Eye (tissue), 1 donor: ENCODE measurements at regions not wholly inside any gene's neighbourhood (a gene's known extent, or its start where the extent isn't known, plus 50 kb on each side); places are given as distances from the start of the nearest gene placed in this dataset.
A peak's percentile ranks its signal among the peaks of the same experiment; 100 is the strongest.
"Not testable (repeated sequence)": the region's sequence is repeated elsewhere in the genome, so short reads cannot be mapped to it uniquely, and the experiment has no call there.

Source experiments
- DNase-seq: peaks from one replicate; pipeline ENCODE4 v3.0.0-alpha.2; 2015

DNA sequence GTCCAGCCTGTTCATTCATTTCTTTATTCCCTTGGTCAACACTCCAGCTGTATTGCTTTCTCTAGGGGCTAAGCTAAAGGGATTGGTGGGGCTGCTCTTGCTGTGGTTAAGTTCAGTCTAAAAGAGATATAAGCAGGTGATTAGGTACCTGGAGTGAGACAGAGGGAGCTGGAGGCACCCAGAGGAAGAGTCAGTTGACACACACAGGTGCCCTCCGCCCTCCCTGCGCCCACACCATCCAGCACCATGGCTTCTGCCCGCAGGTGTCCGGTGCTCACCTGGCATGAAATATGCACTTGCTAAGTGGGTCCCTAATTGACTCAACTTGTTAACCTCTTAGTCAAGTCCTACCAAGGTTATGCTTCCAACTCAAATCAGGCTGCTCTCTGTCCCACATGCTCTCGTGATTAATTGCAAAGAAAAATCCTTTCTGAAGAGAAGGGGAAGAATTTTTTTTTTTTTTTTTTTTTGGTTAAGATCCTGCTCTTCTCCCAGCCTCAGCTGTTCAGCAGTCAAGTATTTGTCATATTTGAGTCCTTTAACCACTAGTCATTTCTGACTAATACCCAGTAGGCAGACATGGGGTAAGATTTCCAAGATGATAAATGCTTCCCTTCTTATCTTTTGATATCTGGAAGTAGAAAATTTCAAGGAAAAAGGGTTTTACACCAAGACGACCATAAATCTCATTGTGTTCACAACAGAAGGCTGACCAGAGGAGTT, 199.8 kb upstream of the WSCD1 start:
- DNase-seq = no peak

DNA sequence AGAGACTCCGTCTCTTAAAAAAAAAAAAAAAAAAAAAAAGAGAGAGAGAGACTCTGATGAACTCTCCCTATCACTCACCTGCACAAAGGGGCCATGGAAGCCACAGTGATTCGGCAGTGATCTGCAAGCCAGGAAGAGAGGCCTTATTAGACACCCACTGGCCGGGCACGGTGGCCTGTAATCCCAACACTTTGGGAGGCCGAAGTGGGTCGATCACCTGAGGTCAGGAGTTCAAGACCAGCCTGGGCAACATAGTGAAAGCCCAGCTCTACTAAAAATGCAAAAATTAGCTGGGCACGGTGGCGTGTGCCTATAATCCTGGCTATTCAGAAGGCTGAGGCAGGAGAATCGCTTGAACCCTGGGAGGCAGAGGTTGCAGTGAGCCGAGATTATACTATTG, 198.5 kb upstream of the WSCD1 start:
- DNase-seq = no peak

DNA sequence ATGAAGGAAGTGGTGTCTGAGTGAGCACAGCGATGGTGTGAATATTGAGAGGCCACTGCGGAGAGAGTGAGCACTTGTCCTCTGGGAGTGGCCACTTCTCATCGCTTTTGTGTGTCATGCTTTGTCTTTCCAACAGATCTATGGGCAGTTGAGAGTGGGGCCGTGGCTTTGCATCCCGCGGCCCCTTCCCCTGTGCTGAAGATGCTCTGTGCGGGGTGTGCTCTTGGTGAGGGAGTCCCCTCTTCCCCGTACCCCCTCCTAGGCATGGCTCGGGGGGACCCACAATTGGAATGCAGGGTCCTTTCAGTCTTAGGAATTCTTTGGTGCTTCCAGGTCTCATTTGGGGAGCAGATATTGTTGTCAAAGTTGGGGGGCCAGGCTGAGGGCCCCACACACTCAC, 197.3 kb upstream of the WSCD1 start:
- no peak for DNase-seq

DNA sequence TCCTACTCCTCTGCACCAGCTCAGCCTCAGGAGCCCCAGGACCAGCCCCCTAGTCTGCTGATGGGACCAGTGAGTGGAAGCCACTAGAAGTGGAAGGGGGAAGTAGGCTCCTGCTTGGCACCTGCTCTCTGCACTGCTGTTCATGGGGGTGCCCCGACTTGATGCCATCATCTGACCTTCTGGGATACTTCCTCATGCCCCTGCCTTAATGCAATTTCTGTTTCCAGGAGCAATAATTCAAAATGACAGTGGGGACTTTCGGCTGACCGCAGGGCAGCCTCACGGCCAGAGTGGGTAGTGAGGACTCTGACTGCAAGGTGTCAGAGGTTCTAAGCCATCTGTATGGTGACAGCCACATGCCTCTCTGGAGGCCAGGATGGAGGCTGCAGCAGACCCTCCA, 196.4 kb upstream of the WSCD1 start:
- no peak for DNase-seq

DNA sequence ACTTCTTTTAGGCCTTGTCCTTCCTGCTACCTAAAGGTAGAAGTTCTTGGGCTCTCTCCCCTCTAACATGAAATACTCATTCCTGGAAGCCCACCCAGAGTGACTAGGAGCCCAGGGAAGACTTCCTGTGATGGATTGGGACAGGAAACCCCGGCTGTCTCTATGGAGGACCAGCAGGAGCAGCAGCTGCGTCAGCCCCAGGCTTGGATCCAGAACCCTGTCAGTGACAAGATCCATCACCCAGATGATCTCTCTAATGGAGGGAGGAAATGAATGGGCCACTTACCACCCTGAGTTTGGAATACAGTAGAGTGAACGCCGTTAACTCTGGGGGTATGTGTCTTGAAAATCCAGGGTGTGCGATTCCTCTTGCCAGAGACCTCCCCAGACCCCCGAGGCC, 195.7 kb upstream of the WSCD1 start:
- DNase-seq = no peak

DNA sequence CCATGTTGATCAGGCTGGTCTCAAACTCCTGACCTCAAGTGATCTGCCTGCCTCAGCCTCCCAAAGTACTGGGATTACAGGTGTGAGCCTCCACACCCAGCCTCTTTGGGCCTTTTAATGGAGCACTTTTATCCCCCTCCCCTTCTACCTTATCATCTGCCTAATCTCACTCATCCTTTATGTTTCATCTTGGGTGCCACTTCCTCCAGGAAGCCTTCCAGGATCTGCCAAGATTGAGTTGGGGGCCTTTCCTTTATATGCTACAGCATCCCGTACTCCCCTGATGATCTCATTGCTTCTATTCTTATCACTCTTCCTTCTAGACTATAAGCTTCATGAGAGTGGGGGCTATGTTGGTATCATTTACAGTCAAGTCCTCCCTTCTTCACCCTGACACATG, 192.8 kb upstream of the WSCD1 start:
- DNase-seq = no peak

DNA sequence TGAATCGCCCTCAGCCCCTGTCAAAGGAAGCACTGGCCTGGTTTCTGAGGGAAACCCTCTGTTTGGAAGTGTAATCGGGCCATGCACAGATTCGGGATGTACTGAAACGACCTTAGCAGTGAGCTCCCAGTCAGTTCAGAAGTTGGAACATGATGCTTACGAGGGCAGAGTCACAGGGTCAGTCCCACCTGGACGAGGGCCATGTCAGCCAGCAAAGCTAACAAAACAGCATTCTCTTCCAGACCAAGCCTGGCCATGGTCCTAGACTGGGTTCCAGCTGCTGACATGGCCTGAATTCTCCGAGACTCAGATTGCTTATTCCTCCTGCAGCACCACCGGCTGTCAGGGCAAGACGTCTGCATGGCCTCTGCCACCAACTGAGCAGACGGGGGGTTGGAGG, 192.2 kb upstream of the WSCD1 start:
- DNase-seq = no peak

DNA sequence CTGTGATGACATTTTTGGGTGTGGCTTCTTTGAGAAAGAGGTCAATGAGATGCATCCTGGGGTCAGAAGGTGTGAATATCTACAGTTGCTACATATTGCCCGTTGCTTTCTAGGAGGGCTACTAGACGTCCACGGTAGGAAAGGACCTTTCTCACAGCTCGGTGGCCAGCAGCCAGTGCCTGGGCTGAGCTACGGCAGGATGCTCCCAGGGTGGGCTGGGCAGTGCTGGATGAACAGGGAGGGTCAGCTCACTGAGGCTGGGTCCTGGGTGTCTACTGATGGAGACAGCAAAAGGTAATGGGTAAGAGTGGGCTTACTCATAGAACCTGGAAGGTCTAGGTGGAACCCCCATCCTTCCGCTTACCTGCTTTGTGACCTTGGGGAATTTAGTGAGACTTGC, 188.3 kb upstream of the WSCD1 start:
- DNase-seq = no peak

DNA sequence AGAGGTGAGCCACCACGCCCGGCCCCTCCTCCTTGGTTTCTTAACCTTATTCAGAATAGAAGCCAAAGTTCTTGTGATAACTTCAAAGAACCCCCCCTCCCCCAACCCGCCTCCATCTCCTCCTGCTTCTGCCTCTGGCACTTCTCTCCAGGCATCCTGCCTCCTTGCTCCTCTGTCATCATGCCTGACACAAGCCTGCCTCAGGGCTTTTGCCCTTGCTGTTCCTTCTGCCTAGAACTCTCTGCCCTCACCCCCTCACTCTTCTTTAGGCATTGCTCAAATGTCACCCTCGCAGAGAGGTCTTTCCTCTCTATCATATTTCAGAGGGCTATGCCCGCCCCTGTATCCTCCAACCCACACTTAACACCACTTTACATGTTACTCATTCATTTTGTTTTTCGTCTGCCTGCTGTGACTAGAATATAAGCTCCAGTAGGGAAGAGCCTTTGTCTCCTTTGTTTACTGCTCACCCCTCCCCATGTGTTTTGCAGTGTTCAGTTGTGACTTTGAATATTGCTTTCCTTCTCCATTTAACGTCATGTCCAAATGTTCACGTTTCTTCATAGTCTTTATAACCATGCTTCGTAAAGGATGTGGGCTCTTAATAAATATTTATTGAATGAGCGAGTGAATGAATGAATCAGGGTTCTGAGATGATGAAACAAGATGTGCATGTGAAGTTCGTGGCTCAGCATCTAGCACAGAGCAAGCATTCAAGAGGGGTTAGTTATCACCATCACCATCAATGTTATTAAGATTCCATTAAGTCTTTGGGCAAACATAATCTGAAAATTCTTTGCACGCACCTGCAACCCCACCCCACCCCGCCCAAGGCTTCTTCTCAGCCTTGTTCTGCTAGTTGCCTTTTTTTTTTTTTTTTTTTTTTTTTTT, 186.2 kb upstream of the WSCD1 start:
- no peak for DNase-seq

DNA sequence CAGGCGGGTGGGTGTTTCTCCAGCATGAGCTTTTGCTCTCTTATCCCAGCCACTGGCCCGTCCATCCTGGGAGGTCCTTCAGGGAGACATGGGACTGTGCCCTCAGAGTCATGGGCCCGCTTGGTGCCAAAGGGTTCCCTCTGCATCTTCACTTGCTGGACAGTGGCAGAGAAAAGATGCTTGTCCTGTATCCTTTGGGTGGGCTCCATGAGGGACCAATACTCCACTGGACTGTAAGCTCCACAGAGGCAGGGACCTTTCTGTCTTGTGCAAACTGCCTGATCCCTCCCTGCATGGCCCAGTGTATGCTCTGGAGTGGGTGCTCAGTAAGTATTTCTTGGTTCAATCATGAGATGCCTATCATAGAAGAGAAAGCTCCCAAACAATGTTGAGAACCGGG, 184.8 kb upstream of the WSCD1 start:
- no peak for DNase-seq

DNA sequence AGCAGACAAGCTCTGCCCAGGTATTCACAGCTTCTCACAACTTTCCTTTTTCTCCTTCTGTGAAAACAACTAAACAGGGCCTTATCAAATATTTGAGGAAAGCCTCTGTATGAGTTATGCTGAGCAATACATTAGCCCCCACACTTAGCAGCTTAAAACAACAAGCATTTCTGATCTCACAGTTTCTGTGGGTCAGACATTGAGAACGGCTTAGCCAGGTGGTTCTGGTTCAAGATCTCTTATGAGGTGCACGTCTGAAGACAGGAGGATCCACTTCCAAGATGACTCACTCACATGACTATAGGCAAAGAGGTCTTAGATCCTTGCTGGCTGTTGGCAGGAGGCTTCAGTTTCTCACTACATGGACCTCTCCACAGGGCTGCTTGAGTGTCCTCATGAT, 181.4 kb upstream of the WSCD1 start:
- no peak for DNase-seq

DNA sequence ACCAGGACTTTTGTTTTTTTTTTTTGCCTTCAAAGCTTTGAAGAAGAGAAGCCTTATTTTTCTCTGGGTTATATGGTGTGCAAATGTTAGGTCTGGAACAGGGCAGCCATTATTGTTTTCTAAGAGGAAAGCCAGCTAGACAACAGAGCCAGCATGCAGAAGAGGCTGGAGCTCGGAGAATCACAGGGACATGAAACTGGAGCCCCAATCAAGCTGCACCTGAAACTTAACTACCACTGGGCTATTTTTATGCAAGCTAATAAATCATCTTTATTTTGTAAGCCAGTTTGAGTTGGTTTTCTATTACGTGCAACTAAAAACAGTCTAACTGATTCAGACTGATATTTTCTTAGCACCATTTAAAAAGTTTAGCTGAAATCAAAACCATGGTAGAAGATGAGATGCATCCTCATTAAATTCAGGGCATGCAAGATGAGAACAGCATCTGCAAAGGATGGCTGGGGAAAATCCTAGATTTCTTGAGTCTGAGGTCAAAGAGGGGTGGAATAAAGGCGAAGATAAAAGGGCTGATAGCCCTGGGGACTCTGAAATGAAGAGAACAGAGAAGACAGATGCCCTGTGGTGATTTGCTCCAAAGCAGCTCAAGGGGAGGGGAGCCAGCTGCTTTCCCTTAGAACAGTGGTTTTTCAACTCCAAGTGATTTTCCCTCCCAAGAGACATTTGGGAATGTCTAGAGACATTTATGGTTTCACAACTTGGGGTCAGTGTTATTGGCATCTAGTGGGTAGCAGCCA, 177.1 kb upstream of the WSCD1 start:
- peak; percentile 61 for DNase-seq

DNA sequence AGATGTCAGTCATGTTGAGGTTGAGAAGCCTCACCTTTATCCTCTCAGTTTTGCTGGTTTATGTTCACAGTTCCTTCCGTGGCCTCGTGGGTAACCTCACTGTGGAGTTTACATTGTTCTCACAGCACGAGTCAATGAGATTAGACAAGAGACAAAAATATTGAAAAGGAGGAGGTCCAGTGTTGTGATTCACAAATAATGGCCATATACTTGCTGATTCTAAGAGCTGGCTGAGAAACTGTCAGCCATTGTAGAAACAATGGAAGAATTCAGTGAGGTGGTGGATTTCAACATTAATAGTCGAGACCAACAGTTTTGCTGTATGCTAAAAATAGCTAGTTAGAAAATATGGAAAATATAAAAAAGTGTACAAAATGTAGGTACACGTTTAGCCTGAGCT, 176.4 kb upstream of the WSCD1 start:
- DNase-seq = no peak

DNA sequence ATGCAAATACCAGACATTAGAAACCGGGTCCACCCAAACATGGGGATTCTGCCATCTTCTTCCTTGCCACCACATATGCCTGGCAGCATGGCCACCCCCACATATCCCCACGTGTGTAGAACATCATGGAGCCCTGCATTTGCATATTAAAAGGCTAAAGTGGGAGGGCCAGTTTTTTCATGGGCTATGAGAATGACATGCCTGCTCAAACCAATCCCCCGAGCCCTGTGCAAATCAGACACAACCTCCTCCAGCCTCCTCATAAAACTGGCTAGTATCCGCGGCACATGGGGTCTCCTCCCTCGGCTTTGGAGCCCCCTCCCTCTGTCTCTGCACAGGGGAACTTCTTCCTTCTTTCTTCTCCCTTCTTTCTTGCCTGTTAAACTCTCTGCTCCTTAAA, 174.9 kb upstream of the WSCD1 start:
- no peak for DNase-seq

DNA sequence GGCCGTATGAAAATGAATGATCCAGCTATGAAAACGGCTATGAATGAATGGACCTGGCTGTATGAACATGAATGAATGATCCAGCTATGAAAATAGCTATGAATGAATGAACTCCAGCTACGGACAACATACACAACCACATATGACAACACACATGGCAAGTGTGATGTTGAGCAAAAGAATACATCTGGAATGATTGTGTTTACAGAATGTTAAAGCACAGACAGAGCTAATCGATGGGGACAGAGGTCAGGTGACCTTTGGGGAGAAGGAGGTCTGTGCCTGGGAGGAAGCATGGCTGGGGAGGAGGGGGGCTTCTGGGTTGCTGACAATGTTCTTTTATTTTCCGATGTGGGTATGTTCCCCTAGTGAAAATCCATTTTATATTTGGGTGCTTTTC, 174.0 kb upstream of the WSCD1 start:
- DNase-seq = peak; percentile 47

DNA sequence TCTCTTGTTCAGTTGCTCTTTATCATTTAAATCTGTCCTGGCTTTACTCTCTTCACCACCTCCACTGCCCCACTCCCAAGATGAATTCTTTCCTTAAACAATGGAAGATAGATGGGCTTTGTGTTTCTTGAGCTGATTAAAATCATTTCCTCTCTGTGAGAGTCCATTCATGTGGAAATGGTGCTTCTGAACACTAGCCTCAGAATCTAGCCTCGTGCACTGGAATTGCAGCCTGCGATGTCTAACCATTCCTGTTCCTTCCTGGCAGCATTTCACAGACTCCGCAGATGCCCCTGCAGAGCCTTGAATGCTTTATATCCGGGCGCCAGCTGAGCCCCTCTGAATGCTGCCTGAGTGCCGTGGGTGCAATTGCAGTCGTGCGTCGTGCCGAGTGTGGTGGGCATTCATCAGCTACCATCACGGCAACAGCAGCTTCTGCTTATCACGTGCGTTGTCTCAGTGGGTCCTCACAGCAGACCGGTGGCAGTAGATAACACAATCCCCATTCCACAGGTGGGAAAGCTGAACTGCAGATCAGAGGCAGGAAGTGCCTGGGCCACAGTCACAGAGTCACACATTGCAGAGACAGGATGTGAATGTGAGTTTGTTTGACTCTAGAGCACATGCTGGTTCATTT, 172.8 kb upstream of the WSCD1 start:
- peak; percentile 85 for DNase-seq

DNA sequence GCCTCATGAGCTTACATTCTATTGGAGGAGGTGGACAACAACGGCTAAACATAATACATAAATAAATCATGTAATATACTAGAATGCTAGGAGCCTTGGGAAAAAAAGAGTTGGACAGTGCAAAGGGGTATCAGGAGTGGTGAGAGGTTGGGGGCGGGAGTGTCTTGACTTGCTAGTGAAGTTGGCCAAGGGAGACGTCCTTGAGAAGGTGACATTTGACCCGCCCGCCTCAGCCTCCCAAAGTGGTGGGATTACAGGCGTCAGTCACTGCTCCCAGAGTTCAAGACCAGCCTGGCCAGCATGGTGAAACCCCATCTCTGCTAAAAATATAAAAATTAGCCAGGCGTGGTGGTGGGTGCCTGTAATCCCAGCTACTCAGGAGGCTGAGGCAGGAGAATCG, 172.2 kb upstream of the WSCD1 start:
- not testable (repeated sequence) for DNase-seq

DNA sequence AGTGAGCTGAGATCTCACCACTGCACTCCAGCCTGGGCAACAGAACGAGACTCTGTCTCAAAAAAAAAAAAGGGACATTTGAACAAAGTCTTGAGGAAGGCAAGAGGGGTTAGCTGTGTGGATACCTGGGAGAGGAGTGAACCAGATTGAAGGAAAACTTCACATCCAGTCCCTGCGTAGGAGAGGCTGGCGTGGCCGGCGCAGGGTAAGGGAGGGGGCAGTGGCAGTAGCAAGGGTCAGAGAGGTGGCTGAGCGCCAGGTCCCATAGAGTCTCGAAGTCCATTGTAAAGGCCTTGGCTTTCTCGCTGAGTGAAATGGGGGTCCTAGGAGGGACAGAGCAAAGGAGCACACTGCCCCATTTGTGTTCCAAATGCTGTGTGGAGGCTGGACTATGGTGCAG, 171.8 kb upstream of the WSCD1 start:
- DNase-seq = no peak

DNA sequence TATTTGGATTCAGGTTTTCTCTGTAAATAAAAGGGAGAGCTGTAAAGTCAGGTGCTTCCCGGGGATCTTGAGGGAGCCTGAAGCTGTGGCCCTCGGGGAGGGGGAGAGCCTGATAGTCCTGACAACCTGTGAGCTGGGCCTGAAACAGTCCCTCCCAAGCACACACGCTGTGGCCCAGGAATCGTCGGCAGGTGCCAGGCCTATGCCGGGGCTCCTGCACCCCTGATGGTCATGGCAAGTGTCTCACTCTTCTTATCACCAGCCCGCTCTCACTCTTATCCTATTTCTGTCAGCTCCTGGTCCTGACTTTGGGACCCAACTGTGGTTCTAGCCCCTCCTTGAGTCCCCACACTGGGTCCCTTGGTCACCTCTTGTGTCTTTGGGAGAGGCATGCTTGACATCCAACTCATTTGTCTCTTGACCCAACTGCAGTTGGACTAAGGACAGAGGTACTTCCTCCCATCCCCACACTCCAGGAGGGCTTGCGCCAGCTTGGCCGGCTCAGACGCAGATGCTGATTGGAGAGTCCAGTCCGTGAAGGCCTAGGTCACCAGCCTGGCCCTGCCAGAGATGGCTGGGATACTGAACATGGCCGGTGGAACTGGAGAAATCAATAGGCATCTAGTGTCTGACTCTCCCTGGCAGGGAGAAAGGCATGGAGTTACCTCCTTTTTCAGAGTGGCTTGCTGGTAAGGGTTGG, 170.5 kb upstream of the WSCD1 start:
- DNase-seq = no peak

DNA sequence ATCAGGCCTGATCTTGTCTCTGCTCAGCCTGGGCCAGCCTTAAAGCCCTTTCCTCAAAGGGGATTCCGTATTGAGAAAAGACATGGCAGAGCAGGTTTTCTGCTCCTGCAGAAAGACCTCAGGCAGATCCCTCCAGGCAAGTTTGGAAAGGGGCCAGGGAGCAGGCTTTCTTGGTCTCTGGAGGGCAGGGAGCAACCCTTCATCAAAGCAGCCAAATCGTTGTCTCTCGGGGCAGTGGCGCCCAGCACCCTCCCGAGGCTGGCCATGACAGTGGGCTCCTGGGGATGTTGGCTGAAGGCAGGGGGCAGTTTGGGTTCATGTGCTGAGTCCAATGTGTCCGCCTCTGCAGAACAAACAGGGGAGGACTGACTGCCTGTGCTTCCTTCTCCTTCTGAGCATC, 168.4 kb upstream of the WSCD1 start:
- DNase-seq = no peak

DNA sequence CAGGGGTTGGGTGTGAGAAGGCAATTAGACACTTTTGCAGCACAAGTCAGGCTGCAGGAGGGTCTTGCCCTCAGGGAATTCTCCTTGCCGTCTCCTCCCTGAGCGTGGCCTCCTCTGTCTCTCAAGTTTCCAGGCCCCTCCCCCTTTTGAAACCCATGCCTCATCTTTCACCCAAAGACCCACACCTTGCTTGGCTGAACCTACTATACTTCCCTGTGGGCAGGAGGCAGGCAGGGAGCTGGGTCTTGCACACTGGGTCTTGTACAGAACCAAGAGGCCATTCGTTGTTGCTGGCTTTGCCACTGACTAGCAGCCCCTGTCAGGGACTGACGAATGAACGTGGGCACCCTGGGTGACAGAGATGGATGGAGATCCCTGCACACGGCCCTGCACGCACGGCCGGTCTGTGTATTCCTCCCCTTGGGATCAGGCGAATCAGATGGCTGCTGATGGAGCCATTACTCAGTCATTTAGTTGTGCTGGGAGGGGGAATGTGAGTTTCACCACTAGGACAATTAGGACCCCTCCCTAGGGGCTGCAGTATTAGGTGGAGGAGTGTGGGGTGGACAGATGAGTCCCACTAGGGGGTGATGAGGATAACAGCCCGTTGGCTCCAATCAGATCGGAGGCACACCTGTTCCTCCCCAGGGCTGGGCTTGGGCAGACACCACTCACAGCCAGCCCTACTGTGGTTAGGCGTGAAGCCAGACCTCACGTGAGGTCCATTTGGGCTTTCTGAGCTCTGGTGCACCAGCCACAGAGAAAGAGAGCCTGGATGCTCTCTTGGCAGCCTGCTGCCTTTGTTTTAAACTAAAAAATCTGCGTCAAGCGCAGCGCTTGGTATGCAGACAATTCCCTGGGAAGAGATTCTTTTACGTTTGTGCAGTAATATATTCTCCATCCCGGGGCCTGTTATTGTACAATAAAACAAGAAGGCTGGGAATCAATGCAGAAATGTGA, 167.7 kb upstream of the WSCD1 start:
- DNase-seq = peak; percentile 68
